CD4-positive, alpha-beta T cell treated with Interleukin-10 for 1 hour (primary cell): ENCODE measurements at regions not wholly inside any gene's neighbourhood (a gene's known extent, or its start where the extent isn't known, plus 50 kb on each side); places are given as distances from the start of the nearest gene placed in this dataset.

ENCODE experiments used
- DNase-seq: peaks from one replicate; pipeline ENCODE4 v3.0.0-alpha.2; 2020

DNA sequence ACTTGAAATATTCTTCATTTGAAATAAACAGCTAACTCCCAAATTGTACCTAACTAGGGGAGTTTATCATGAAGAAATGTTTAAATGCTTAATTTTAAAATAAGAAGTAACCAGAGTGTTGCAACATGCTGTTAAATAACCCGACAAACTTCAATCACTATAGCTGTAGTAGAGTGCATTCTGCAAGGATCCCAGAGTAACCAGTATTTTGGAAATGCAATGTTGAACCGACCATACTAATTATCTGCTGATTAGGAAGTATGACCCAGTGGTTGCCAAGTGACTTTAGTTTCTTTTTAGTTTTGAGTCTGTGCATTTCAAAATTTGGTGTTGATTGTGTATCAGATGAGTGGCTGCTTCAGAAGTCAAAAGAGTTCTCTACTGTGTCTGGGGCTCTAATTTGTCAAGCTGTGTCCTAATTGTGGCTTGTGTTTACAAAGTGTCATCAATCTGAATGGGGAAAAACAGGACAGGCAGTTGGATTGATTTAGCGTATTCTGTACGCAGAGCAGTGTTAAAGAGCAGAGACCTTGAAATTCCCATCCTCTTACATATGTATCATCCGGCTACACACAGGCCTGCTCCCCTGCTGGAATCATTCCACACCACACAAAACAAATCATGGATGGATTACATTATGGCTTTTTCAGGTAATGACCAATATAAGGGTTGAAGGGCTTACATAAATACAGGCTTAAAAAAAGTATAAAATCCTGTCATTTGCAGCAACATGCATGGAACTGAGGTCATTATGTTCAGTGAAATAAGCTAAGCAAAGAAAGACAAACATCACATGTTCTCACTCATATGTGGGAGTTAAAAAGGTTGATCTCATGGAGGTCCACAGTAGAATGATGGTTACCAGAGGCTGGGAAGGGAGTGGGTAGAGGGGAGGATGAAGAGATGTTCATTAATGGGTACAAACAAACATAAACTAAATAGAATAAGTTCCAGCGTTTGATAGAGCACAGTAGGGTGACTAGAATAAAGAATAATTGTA, 351.5 kb downstream of the KLF12 start:
- DNase-seq, result no peak

DNA sequence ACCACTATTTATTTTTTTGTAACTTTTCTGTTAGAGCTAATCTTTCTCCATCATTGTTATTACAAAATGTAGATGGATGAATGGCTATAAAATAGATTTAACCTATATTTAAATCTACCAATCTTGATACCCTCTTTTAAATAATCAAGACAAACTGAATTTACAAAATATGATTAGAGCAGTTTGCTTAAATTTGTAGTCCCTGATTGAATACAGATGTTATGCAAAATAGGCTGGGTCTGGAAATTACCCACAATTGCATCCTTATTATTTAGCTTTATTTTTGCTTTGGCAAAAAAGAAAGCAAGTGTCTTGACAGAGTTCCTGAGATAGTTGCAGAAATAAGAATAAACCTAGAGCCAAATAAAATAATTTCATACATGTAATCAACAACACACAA, 352.8 kb downstream of the KLF12 start:
- DNase-seq, result no peak

DNA sequence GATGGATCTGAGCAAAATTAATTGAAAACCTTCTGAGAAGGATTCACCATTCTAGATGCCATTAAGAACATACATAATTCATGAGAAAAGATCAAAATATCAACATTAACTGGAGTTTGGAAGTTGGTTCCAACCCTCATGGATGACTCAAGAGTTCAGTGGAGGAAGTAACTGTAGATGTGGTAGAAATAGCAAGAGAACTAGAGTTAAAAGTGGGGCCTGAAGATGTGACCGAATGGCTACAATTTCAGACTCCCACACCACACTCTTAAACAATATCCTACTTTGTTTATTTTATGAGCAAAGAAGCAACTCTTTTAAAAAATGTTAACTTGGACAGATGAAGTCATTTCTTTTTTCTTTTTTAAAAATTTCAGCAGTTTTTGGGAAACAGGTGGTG, 354.3 kb downstream of the KLF12 start:
- DNase-seq, result no peak

DNA sequence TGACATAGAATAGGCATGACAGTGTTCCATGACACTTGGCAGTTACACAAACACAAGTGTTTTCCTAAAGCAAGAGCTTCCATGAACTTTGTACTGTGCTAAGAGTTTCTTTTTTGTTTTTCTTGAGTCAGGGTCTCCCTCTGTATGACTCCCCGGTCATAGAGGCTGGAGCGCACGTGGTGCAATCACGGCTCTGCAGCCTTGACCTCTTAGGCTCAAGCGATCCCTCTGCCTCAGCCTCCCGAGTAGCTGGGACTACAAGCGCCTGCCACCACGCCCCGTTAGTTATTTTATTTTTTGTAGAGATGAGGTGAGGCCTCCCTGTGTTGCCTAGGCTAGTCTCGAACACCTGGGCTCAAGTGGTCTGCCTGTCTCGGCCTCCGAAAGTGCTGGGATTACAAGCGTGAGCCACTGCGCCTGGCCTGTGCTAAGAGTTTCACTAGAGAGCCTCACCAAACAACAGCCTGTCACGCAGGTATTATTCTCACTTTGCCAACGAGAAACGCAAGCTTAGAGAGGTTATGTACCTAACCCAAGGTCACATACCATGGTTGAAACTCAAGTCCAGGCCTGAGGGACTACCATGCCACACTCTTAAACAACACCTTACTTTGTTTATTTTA, 355.9 kb downstream of the KLF12 start:
- DNase-seq, result no peak

DNA sequence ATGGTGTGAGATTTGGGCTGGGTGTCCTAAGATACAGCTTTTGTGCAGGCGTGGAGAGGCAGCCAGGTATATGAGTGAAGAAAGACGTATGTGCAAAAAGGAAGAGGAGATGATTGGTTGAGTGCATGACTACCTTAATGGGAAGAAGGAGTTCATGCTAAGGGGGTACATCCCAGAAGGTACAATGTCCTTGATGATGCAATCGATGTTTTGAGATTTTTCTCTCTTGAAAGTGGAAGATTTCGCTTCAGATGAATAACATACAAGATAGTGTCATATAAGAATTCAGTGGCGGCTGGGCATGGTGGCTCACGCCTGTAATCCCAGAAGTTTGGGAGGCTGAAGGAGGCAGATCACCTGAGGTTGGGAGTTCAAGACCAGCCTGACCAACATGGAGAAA, 357.1 kb downstream of the KLF12 start:
- DNase-seq, result no peak

DNA sequence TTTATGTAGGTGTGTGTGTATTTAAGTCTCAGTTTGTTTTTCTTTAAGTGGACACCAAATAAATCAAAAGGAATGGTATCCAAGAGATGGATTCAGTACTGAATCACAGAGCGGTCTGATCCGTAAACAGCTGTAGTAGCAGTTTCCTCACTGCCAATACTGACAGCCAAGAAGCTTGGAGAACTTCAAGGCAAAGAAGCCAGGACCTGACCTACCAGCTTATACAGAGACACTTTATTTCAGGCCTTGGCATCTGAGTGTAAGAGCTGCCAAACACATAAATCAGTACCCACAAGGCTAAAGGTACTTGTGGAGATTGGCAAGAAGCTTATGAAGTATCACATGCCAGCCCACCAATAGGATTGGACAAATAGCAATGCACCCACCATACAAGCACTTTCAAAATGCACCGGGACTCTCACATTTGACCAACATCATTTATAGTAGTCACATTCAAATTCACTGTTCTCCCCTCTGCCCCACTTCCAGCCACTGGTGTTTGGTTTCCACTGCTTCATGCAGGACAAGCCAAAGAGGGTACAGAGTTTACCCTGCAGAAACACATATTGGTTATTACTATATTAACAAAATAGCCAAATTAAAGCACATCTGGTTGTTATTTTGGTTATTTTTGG, 357.9 kb downstream of the KLF12 start:
- DNase-seq, result no peak

DNA sequence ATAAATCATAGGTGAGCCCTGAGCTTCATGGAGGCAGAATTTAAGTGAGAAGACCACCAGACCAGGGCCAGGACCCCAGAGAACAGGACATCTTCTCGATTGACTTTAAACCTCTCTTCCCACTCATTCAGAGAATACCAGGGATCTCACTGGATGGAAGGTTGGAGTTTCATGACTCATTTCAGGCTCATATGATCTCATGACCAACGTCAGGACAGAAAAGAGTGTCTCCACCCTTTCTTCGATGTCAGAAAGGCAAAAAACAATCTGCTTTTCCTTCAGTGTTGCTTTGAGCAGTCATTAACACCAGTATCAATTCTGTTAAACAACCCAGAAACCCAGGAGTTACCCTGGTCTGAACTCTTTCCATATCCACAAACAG, 361.0 kb downstream of the KLF12 start:
- no peak for DNase-seq

DNA sequence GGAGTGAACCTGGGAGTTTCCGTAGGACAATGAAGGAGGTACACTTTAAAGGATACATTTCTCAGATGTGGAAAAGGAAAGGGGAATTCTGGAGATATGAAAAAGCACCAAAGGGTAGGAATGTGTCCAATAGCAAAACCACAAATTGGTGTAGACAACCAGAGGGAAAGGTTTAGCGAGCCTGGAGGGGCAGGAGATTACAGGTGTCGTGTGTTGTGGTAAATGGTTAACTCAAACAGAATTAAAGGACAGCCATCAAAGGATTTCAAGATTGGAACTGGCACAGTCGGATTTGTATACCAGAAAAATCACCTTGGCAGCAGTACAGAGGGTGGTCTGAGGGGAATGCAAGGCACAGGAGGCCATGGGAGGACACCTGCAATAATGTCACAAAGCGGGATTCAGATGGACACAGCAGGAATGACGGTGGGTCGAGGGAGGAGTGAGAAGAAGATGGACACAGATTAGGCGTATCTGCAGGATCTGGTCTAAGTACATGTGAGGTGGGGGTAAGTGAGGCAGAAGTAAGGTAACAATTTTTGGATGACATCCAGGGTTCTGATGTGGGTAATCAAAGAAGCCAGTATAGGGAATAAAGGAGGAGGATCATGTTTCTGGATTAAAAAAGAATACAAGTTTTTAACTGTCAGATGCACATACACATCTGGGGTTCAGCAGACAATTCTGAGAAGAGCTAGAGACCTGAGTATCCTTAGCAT, 361.6 kb downstream of the KLF12 start:
- no peak for DNase-seq

DNA sequence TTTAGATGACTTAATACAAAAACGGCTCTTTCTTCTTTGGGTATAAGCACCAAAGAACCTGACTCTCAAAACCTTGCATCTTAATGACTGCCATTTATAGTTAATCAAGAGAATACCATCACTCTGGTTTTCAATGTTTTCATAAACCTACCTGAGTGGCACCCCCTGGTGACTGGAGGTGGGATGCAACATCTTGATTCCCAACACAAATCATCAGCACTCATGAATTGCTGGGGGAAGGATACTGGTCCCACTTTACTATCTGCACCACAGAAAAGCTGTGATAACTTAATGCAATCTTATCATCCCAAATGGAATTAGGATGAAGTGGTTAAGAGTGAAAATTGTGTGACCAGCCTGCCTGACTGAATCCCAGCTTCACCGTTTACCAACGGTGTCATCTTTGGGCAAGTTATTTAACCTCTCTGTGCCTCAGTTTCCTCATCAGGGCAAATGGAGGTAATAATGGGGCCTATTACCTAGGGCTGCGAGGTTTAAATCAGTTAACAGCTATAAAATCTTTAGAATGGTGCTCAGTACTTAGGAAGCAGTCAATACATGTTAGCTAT, 366.4 kb downstream of the KLF12 start:
- DNase-seq, result peak; percentile 54

DNA sequence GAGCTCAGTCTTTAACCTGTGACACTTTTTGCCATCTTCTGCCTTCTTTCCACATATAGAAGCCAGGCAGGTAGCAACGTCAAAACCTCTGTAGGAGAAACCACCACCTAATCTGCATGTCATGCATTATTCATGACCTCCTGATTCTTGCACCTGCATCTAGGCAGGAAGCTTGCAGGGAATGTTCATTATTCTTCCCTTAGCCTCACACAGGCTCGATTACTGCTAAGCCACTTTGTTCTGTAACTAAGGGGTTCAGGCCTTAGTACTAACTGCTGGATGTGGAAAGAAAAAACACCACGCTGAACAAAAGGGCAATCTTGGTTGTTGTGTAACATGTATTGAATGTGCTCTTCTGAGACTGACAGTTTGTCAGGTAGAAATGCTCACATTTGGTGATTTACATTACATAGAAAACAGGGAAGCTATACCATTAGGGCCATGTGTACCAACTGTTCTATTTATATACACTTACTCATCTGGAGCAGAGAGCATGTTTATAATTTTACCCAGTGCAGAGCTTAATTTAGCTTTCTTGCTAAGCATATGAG, 366.9 kb downstream of the KLF12 start:
- peak; percentile 33 for DNase-seq

DNA sequence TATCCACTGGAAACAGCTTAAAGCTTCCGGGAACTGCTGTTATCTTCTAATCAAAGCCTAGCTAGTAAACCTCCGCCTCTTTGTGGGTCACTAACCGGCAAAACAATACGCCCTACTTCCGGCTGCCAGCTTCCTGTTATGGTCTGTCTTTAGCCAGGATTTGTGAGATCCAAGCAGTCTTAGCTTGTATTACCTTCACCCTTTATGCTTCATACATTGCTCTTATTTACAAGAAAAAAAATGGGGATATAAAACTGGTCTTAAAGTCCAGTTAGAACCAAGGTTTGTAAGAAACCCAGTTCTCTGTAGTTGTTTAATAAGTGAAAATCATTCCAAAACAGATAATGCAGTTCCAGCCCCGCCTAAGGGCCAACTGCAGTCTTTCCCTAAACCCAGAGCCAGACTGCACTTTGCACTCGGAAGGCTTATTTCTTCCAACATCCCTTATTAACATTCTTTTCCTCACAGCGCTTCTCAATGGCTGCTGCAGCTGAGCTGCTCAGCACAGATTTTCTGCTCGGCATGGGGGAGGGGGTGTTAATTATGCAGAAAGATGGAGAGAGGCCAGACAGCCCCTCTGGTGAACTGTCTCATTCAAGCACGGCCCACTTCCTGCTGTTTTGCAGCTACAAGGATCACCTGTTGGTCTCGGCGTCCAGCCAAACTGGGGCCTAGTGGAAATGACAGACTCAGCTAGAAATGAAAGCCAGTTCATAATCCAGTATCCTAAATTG, 368.4 kb downstream of the KLF12 start:
- DNase-seq, result peak; percentile 86

DNA sequence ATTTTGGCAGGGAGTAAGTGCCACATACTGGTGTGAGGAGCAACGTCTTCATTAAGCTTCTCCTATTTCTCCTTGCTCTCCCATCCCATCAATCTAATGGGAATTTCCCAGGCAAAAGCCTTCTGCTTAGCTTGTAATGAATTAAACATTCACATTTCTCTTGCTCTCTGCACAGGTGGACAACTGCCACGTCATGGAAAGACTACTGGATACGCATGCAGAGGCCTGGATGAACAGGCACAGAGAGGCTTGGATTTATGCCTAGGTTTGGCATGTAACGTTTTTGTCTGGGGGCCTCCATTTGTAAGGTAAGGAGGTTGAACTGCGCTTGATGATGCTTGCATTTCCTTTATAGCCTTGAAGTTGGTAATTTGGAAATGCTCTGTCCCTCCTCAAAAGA, 374.8 kb downstream of the KLF12 start:
- no peak for DNase-seq

DNA sequence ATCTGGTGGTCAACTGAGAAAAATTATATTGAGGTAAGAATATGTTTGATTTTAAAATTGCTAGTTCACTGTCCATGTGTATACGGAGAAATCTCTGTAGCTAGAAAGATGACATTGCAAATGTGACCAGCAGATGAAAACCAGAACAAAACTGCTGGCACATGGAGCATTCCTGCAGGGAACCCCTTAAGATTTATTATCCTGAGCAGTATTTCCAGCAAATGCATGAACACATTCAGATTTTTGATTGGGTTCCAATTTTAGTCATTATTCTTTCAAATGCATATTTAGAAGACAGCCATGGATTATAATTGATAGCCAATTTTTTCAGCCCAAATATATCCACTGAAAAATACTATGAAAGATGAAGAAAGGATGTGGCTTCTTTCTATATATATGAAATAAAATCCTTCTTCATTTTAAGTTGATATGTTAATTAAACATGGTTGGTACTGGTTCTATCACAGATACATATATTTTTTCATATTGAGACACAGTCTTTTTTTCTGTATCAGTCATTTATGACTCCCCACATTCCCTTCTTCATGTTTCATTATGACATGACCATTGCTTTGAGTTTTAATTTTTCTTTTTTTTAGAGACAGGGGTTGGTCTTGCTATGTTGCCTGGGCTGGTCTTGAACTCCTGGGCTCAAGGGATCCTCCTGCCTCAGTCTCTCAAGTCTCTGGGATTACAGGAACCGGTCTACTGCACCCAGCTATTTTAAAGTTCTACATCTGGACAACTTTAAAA, 376.5 kb downstream of the KLF12 start:
- DNase-seq, result no peak

DNA sequence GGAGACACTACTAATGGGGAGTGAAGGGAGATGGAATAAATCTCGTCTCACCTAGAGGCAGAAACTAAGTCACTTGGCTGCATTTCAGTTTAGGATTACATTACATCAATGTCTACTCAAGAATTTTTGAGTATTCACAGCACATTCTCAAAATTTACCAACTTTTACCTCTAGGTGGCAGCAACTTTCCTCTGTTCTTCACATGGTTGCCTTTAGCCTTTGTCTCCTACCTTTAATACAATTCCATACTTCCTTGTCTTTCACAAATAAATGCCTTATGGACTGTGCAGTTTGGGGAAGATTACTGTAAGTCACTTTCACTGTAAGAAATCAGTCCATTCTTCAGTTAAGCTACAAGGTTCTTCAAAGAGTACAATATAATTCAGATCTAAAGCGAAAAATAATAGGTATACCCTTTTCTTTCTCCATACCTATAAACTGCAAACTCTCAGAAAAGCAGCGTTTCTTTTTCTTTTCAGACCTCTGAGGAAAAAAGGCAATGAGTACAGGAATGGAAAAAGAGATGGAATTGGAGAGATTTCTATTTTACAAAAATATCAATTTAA, 379.4 kb downstream of the KLF12 start:
- peak; percentile 75 for DNase-seq

DNA sequence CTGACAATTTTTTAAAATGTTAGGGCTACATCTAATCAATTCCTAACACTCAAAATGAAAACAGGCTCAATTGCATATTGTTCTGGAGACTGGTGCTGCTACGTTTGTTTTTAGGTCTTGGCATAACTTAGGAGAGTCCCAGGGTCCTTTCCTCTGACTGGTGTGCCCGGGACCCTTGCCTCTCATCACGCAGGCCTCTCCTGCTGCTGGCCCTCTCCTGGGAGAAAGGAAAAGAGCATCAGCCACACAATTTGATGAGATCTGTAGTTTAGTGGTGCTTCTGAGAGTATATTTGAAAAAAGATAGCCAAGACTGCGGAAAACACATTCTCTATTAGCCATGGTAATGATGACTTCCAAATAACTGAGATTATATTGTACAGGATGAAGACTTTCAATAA, 380.0 kb downstream of the KLF12 start:
- no peak for DNase-seq

DNA sequence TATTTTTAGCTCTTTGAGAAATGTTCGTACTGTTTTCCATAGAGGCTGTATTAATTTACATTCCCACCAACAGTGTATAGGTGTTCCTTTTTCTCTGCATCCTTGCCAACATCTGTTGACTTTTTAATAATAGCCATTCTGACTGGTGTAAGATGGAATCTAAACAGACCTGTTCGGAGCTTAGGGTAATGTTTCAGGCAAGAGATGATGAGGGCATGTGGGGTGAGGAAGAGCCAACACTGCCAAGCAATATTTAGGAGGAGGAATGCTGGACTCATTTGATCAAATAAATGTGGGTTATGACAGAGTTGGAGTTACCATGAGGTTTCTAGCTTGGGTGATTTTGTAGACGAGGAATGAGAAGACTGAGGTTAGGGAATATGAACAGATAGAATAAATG, 382.9 kb downstream of the KLF12 start:
- DNase-seq, result no peak

DNA sequence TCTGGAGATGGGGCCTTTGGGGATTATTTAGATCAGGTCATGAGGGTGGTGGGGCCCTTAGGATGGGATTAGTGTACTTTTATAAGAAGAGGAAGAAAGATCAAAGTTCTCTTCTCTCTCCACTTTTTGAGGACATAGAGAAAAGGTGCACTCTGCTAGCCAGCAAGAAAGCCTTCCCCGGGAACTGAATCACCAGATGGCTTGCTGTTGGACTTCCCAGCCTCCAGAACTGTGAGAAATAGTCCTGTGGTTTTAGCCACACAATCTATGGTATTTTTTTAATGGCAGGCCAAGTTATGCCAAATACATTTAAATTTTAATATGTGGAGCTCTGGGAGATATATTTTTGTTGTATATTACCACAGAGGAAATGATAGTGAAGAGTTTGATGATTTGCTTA, 385.8 kb downstream of the KLF12 start:
- no peak for DNase-seq

DNA sequence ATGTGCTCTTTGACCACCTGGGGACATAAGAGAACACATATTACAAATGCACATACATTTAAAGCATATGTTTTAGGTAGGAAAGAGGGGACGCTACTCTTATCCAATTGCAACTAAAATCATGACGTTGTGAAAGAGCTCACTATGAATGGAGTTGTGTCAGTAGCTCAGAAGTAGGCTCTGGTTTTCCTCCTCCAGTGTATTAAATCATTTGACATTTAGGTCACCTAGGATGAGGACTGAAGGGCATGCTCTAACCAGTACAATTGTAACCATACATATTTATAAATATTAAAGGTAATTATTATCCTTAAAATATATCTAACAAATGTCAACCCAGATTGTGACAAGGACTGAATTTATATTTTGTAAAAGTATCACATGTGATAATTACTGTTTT, 389.0 kb downstream of the KLF12 start:
- DNase-seq, result no peak

DNA sequence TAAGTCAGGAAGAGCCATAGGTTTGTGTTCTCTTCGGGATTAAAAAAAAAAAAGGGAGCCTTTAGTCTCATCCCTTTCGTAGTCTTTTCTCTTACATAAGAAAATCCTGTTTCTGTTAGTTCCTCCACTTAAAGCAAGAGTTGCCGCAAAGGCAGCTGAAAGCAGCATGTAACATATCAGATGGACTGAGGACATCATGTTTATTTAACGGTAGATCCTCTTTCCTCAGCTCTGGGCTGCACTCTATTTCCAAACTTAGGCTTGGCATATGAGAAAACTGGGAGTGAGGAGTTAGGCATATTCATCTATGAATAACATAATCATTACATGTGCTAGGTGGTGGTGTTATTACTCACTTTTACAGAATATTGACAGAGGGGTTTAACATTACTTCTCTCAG, 391.2 kb downstream of the KLF12 start:
- DNase-seq, result no peak

DNA sequence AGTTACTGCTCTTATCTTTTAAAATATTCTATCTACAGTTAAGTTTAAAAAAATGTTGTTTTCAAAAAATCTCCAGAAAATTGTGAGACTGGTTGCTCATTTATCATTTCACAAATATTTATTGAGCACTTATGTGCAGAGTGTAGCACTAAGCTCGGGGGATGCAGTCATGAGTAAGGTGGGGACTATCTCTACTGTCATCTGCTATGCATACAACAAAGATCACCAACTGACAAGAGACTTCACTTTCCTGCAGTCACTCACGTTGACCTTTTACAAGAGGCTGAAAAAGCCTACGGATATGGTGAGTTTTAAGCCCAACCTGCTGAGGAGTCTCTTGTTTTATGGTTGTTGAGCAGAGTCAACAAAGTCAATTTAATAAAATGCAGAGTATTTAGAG, 392.5 kb downstream of the KLF12 start:
- DNase-seq, result no peak

DNA sequence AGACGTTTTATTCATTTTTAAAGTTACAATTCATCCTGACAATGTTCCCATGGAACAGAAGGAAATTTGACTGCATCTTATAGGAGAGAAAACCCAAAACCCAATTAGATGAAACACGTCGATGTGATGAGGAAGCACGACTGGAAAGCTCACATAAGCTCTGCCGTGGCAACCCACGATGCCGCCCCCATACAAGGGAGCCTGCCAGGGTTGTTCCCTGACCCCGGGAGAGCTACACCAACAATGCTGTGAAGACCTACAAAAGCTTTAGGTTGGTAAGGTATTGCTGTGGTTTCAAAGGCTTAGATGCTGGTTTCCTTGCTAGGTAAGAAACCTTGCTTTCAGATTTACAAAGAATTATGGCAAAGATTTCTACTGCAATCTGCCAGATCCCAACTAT, 393.1 kb downstream of the KLF12 start:
- no peak for DNase-seq
